ENCODE measurements at regions not wholly inside any gene's neighbourhood (a gene's known extent, or its start where the extent isn't known, plus 50 kb on each side); places are given as distances from the start of the nearest gene placed in this dataset.
"Not testable (repeated sequence)": the region's sequence is repeated elsewhere in the genome, so short reads cannot be mapped to it uniquely, and the experiment has no call there.

DNA sequence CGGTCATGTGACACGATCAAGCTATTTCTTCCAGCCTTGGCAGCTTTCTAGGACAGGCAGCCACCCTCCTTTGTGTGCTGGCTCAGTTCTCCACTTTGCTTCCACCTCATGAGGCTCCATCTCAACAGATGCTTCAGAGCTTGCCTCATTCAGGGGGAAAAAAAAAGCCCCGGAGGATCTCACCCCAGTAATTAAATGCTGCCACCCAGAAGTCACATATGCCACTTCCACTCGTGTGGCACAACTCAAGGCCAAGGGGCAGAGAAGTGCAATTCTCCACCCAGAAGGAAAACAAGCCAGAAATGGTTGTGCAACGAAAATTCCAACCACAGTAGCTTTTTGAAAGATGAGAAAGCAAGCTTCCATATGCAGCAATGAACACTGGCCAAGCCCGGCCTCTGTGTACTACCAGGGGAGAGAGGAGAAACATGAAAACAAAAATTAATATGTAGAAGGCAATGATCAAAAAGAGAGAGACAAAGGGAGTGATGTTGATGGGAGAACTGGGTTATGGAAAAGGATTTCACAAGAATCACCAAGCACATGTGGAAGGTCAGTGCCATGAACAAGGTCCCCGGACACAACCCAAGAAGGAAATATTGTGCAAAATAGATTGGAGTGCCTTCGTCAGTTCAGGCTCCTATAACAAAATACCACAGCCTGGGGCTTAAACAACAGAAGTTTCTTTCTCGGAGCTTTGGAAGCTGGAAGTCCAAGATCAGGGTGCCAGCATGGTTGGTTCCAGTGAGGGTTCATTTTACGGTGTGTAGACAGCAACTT lies 113.3 kb upstream of the RRN3 start:
- DNase-seq (ENCODE audit: low spot score); in situ Hi-C loops (cut with HindIII; ENCODE audit: low sequenced_read_pairs): not testable (repeated sequence)

DNA sequence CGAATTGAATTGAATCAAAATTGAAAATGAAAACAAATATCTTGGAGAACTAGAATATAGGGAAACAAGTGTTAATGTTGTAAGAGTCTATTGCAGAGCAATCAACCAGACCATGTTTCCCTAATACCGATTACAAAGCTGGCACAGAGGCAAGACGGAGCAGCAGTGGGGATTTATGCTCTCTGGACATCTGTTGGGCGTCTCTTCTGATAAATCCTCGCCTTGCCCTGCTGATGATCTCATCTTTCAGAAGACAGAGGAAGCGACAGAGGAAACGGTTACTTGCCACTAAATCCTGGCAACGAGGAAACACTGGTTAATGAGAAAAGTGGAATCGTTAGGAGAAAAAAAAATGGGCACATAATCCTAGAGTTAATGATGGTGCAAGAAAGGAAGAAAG lies 112.4 kb upstream of the RRN3 start:
- DNase-seq (ENCODE audit: low spot score); in situ Hi-C loops (cut with HindIII; ENCODE audit: low sequenced_read_pairs): not testable (repeated sequence)

DNA sequence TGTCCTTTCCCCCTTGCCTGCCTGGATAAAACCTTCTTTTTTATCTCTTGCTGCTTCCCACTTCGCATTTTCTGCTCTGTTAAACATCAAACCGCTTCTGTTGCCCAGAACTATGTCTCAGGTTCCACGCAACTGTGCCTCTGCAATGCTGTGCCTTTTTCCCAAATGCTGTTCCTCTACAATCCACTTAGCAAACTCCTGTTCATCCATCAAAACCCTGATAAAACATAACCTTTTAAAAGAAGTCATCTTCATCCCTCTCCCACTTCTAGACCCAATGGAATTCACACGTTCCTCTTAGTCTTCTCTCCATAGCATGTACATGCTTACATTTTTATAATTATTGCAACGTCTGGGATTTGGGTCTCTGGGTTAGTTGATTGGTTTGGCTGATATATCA lies 111.9 kb upstream of the RRN3 start:
- DNase-seq (ENCODE audit: low spot score); in situ Hi-C loops (cut with HindIII; ENCODE audit: low sequenced_read_pairs): not testable (repeated sequence)

DNA sequence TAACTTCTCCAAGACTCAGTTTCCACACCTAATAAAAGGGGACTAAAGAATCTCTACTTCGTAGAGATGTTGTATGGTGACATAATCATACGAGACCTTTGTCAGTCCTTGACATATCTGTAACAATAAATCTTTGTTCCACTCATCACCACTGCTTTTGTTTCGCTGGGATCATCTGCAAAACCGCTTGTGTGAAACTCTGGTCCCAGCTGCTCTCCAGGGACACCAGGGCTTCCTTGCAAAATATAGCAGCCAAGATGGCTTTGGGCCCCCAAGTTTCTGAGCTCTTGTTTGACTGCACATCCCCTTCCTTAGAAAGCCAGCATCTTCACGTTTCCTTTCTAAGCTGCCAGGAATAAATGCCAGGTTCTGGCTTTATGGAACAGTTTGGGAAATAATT lies 110.5 kb upstream of the RRN3 start:
- DNase-seq (ENCODE audit: low spot score); in situ Hi-C loops (cut with HindIII; ENCODE audit: low sequenced_read_pairs): not testable (repeated sequence)

- DNase-seq (ENCODE audit: low spot score); in situ Hi-C loops (cut with HindIII; ENCODE audit: low sequenced_read_pairs): not testable (repeated sequence)
Measured at GRCh38 chr16:15192813-15193212, 98.7 kb upstream of the RRN3 start.

- in situ Hi-C loops (cut with HindIII; ENCODE audit: low sequenced_read_pairs); DNase-seq (ENCODE audit: low spot score): not testable (repeated sequence)
Measured at GRCh38 chr16:15192197-15192596, 98.1 kb upstream of the RRN3 start.

GRCh38 chr16:15189478-15189877 lies 95.4 kb upstream of the RRN3 start:
- DNase-seq (ENCODE audit: low spot score); in situ Hi-C loops (cut with HindIII; ENCODE audit: low sequenced_read_pairs): not testable (repeated sequence)

Measured in G401 (cell line).